ENCODE measurements at regions not wholly inside any gene's neighbourhood (a gene's known extent, or its start where the extent isn't known, plus 50 kb on each side); places are given as distances from the start of the nearest gene placed in this dataset.

DNA sequence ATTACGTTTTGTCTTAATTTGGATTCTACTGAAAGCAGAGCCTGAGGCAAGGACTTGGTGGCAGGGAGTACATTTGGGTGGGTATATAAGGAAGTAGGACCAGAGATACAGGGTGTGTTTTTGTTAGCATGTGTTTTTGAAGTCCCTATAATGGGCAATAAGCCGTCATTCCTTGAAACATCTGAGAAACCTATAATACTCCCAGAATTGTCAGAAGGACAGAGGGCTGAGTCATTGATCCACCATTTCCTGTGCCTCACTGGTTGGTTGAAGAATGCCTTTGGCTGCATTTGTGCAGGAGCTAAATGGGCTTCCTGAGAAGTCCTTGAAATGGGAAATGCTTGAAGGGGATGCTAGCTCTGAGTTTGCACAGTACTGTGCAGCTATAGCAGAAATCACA, 281.8 kb upstream of the ZEB2 start:
- TF ChIP-seq, protein P1, sequence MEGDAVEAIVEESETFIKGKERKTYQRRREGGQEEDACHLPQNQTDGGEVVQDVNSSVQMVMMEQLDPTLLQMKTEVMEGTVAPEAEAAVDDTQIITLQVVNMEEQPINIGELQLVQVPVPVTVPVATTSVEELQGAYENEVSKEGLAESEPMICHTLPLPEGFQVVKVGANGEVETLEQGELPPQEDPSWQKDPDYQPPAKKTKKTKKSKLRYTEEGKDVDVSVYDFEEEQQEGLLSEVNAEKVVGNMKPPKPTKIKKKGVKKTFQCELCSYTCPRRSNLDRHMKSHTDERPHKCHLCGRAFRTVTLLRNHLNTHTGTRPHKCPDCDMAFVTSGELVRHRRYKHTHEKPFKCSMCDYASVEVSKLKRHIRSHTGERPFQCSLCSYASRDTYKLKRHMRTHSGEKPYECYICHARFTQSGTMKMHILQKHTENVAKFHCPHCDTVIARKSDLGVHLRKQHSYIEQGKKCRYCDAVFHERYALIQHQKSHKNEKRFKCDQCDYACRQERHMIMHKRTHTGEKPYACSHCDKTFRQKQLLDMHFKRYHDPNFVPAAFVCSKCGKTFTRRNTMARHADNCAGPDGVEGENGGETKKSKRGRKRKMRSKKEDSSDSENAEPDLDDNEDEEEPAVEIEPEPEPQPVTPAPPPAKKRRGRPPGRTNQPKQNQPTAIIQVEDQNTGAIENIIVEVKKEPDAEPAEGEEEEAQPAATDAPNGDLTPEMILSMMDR (IDR thresholded peaks at IDR 0.05), result no peak
- TF ChIP-seq EZH2 (IDR thresholded peaks at IDR 0.05; ENCODE audit: borderline replicate concordance, insufficient read depth, low read depth, low read length, poor library complexity, severe bottlenecking), result no peak
